Activated B cell treated with CpG ODN at 0.5 μM for 24 hours (primary cell): ENCODE measurements at regions not wholly inside any gene's neighbourhood (a gene's known extent, or its start where the extent isn't known, plus 50 kb on each side); places are given as distances from the start of the nearest gene placed in this dataset.

ENCODE experiments used
- ATAC-seq: fragments of 200-7000 bp; cut with Tn5 transposase; one replicate; pipeline ENCODE4 v1.10.0; 2021; ENCODE audit warnings: low read depth, mild to moderate bottlenecking, moderate library complexity
- CTCF ChIA-PET: fragments of 350-600 bp; sonication (Branson Sonifier 250); formaldehyde crosslinking; loops from one replicate; lab custom pipeline; 2021; ENCODE audit warnings: antibody characterized with exemption; lab: Charles Lee
- POLR2A ChIA-PET: fragments of 350-600 bp; sonication (Branson Sonifier 250); formaldehyde crosslinking; loops from one replicate; lab custom pipeline; 2021; ENCODE audit warnings: antibody characterized with exemption; lab: Charles Lee
- DNase-seq: peaks from one replicate; pipeline ENCODE4 v3.0.0; 2022
- H3K27ac Mint-ChIP-seq: one replicate; pipeline ENCODE4 v1.8.0; 2020; ENCODE audit warnings: mixed read lengths
- H3K27me3 Mint-ChIP-seq: one replicate; pipeline ENCODE4 v1.8.0; 2021; ENCODE audit warnings: mixed read lengths
- H3K36me3 Mint-ChIP-seq: one replicate; pipeline ENCODE4 v1.8.0; 2021; ENCODE audit warnings: low read depth, mixed read lengths
- H3K4me1 Mint-ChIP-seq: one replicate; pipeline ENCODE4 v1.8.0; 2021; ENCODE audit warnings: mixed read lengths
- H3K4me3 Mint-ChIP-seq: one replicate; pipeline ENCODE4 v1.8.0; 2020; ENCODE audit warnings: mild to moderate bottlenecking, mixed read lengths
- H3K9me3 Mint-ChIP-seq: one replicate; pipeline ENCODE4 v1.8.0; 2020; ENCODE audit warnings: mixed read lengths
- CTCF ChIP-seq: fragments of 200-600 bp; IDR thresholded peaks from one replicate; pipeline ENCODE4 v1.8.0; 2022; ENCODE audit warnings: antibody characterized with exemption, mild to moderate bottlenecking
- intact Hi-C: fragments of 100-400 bp; cut with micrococcal nuclease; formaldehyde crosslinking; loops from one replicate; pipeline ENCODE4 v1.15.1; 2024

GRCh38 chr9:11558043-11558442 lies 945.2 kb upstream of the PTPRD start:
- H3K4me3 Mint-ChIP-seq, result no peak overlapping the region
- no peaks in the 10 kb centered on the region for H3K4me1 Mint-ChIP-seq
- H3K9me3 Mint-ChIP-seq, result peaks cover 7% of the 10 kb centered on the region
- H3K36me3 Mint-ChIP-seq, result no peaks in the 10 kb centered on the region
- ChIA-PET CTCF (no interaction called here), POLR2A (no interaction called here)
- ATAC-seq (no peak), DNase-seq (no peak)
- H3K27me3 Mint-ChIP-seq, result no peaks in the 10 kb centered on the region
- no peak overlapping the region for H3K27ac Mint-ChIP-seq
- TF ChIP-seq CTCF, result no peak
- intact Hi-C loops, result no loop called here

DNA sequence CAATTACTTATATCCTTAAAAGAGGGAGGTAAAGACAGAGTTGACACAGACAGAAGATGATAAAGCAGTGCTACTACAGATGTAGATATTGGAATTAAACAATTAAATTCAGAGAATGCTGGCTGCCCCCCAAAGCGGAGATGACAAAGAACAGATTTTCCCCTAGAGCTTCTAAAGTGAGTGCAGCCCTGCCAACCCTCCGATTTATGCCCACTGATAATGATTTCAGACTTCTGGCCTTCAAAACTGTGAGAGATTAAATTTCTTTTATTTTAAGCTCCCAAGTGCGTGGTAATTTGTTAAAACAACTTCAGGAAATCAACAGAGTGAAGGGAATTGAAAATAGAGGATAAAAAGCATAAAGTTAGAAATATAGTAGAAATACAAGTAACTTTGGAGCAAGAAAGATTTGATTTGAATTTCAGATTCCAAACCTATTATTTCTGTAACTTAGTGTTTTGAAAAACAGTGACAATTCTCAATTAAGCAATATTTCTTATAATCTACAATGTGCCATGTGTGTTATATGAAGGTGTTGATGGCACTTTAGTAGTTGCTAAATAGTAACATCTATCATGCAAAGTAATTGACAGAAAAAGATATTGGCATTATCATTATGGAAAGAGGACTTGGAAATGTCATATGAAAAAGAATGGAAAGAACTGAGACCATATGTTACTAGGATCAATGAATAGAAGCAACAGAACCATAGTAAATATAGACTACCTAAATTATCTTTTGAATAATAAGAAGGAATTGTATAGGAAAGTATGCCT lies 946.4 kb upstream of the PTPRD start:
- Mint-ChIP-seq H3K9me3 (peaks cover 7% of the 10 kb centered on the region), H3K36me3 (no peaks in the 10 kb centered on the region), H3K27me3 (no peaks in the 10 kb centered on the region), H3K4me3 (no peak overlapping the region), H3K4me1 (no peaks in the 10 kb centered on the region), H3K27ac (no peak overlapping the region)
- ATAC-seq (no peak), DNase-seq (no peak)
- no peak for TF ChIP-seq CTCF
- intact Hi-C loops, result no loop called here
- ChIA-PET CTCF (no interaction called here), POLR2A (no interaction called here)

- no peak for DNase-seq
- no peak for ATAC-seq
- intact Hi-C loops, result no loop called here
- H3K27me3 Mint-ChIP-seq, result no peaks in the 10 kb centered on the region
- no peaks in the 10 kb centered on the region for H3K36me3 Mint-ChIP-seq
- POLR2A ChIA-PET, result no interaction called here
- CTCF ChIA-PET, result no interaction called here
- no peak overlapping the region for H3K4me3 Mint-ChIP-seq
- no peaks in the 10 kb centered on the region for H3K4me1 Mint-ChIP-seq
- H3K9me3 Mint-ChIP-seq, result no peaks in the 10 kb centered on the region
- TF ChIP-seq CTCF, result no peak
- no peak overlapping the region for H3K27ac Mint-ChIP-seq
These were observed 964.7 kb upstream of the PTPRD start for GRCh38 chr9:11577522-11577921.

GRCh38 chr9:11595756-11596155 lies 983.0 kb upstream of the PTPRD start:
- Mint-ChIP-seq H3K27ac (no peak overlapping the region), H3K27me3 (no peaks in the 10 kb centered on the region), H3K4me3 (no peak overlapping the region), H3K9me3 (peaks cover 4% of the 10 kb centered on the region), H3K4me1 (no peaks in the 10 kb centered on the region), H3K36me3 (no peaks in the 10 kb centered on the region)
- no peak for TF ChIP-seq CTCF
- ATAC-seq (no peak), DNase-seq (no peak)
- ChIA-PET CTCF (no interaction called here), POLR2A (no interaction called here)
- intact Hi-C loops, result no loop called here

- H3K4me3 Mint-ChIP-seq, result no peak overlapping the region
- H3K36me3 Mint-ChIP-seq, result no peaks in the 10 kb centered on the region
- H3K27ac Mint-ChIP-seq, result no peak overlapping the region
- ATAC-seq, result no peak
- H3K27me3 Mint-ChIP-seq, result no peaks in the 10 kb centered on the region
- POLR2A ChIA-PET, result no interaction called here
- DNase-seq, result no peak
- TF ChIP-seq CTCF, result no peak
- H3K9me3 Mint-ChIP-seq, result peaks cover 8% of the 10 kb centered on the region
- CTCF ChIA-PET, result no interaction called here
- intact Hi-C loops, result no loop called here
- H3K4me1 Mint-ChIP-seq, result no peaks in the 10 kb centered on the region
These were observed 1005.5 kb upstream of the PTPRD start for GRCh38 chr9:11618241-11618805.
